Left colon (tissue), 2 donors: ENCODE measurements at regions not wholly inside any gene's neighbourhood (a gene's known extent, or its start where the extent isn't known, plus 50 kb on each side); places are given as distances from the start of the nearest gene placed in this dataset.
A peak's percentile ranks its signal among the peaks of the same experiment; 100 is the strongest.
"Not testable (repeated sequence)": the region's sequence is repeated elsewhere in the genome, so short reads cannot be mapped to it uniquely, and the experiment has no call there.

Experiments used
- ATAC-seq: fragments of 200-7000 bp; cut with Tn5 transposase; one replicate; pipeline ENCODE4 v1.9.1; 2020; ENCODE audit warnings: mild to moderate bottlenecking, moderate library complexity
- DNase-seq, 2 donors: peaks; one replicate each; pipeline ENCODE4 v3.0.0-alpha.2; 2020
- intact Hi-C, 2 donors: fragments of 100-400 bp; cut with DNase I in 1 of 2; cut with micrococcal nuclease in 1 of 2; formaldehyde crosslinking; loops; one replicate each; pipeline versions ENCODE4 v1.11.2 to v1.14.0; 2022; cut with DNase I, micrococcal nuclease
- donor health status: DM: no; HTN: no; CAD: no.
- donor health status: DM: yes; HTN: yes; CAD: no.

GRCh38 chr1:99439433-99440075, 175.3 kb downstream of the PLPPR4 start:
- no peak for ATAC-seq
- no peak for DNase-seq
- intact Hi-C loops: no loop called here

GRCh38 chr1:99441299-99442095, 177.2 kb downstream of the PLPPR4 start:
- intact Hi-C loops: no loop called here
- no peak for ATAC-seq
- DNase-seq: no peak

DNA sequence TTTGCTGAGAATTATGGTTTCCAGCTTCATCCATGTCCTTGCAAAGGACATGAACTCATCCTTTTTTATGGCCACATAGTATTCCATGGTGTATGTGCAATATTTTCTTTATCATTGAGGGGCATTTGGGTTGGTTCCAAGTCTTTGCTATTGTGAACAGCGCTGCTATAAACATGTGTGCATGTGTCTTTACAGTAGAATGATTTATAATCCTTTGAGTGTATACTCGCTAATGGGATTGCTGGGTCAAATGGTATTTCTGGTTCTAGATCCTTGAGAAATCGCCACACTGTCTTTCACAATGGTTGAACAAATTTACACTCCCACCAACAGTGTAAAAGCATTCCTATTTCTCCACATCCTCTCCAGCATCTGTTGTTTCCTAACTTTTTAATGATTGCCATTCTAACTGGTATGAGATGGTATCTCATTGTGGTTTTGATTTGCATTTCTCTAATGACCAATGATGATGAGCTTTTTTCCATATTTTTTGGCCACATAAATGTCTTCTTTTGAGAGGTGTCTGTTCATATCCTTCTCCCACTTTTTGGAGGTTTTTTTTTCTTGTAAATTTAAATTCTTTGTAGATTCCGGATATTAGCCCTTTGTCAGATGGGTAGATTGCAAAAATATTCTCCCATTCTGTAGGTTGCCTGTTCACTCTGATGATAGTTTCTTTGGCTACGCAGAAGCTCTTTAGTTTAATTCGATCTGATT, 180.1 kb downstream of the PLPPR4 start:
- DNase-seq, intact Hi-C loops, ATAC-seq: not testable (repeated sequence)

DNA sequence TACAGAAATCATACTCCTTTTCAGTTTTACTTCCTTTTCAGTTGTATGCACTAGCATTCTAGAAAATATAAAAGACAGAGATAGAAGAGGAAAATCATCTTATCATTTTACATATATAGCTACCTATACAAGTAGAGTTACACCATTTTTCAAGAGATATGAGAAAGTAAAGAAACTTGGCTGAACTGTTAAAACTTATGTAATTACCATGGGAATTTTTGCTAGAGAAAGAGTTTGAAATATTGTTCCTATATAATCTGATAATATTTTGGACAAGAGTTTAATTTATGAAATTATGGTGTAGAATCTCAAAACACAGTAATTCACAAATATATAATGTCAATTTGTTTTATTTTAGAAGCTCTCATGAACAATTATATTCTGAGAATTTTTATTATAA, 180.8 kb downstream of the PLPPR4 start:
- ATAC-seq (no peak), DNase-seq (no peak)
- intact Hi-C loops: no loop called here

- intact Hi-C loops: no loop called here
Measured at GRCh38 chr1:99445486-99445885, 181.2 kb downstream of the PLPPR4 start.

GRCh38 chr1:99447721-99448120, 183.4 kb downstream of the PLPPR4 start:
- intact Hi-C loops: no loop called here
- no peak for ATAC-seq
- DNase-seq: no peak

More at GRCh38 chr1:99445486-99445885, 181.2 kb downstream of the PLPPR4 start:
- DNase-seq: no peak
- no peak for ATAC-seq

- no peak for ATAC-seq
- no peak for DNase-seq
- intact Hi-C loops: no loop called here
Measured at GRCh38 chr1:99455760-99456159, 190.2 kb upstream of the PALMD start.

DNA sequence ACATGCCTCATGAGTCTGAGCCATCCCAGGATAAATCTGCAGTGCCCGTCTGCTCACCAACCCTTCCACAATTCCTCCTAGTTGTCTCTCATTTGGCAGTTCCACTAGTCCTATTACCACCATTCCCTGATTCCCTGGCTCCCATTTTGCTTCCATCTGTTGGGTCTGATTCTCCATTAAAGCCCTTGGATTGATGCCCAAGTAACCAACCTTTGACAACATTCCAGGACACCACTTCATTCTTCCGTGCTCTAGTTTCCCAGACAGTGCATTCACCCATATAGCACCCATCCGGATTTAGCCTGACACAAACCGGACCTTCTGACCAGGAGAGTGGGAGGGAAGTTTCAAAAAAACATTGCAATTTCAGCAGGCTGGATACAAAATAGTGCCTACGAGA, 189.4 kb upstream of the PALMD start:
- intact Hi-C loops: no loop called here
- ATAC-seq: no peak
- DNase-seq: no peak

DNA sequence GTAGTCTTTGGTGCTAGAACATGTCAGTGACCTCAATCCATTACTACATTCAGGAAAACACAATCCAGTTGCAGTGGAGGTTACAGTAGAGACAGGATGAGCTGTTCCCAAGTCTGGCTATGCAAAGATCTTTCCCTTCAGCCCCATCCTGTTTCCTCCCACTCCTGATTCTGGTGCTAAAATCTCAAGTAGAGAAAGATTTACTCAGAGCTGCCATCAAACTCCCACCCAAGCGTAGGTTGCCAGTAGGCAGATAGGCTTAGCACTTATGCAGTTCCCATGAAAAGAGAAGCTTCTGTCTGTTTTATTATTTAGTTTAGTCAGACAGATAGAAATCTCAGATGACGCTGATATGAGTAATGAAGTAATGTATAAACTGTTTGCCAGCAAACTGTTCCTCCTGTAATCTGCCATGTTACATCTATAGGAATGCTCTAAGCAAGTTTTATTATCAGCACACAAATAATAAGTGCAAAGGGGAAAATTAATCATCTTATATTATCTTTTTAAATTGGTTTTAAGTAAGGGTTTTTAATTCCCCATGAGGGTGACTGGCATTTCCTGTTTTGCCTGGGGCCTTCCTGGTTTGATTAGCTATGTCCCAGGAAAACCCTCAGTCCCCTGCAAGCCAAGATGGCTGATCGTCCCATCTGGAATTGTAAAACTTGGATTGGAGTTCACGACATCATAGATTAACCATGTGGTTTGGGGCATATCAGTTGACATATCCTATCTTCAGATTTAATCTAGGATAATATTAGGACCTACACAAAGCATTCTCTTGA, 188.3 kb upstream of the PALMD start:
- intact Hi-C loops: no loop called here
- no peak for DNase-seq
- no peak for ATAC-seq

GRCh38 chr1:99461499-99461898, 184.4 kb upstream of the PALMD start:
- DNase-seq: no peak
- intact Hi-C loops: no loop called here
- ATAC-seq: no peak

DNA sequence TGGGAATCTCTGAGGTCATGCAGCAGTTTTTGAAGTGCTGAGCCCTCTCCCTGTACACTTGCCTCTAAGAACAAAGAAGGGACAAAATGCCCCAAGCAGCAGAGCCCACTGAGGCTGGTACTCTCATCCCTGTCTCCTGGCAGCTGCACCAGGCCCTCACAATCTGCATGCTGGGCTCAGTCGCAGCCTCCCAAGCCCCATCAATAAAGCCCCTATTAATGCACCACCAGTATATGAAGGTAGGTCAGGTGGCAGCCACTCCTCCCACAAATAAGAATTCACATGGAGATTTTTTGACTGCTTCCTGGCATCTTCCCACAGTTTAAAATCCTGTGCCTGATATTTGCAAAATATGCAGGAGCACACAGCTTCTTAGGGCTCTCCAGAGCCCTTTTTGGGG, 181.2 kb upstream of the PALMD start:
- no peak for ATAC-seq
- intact Hi-C loops: no loop called here
- no peak for DNase-seq

GRCh38 chr1:99465176-99465900, 180.6 kb upstream of the PALMD start:
- ATAC-seq: no peak

GRCh38 chr1:99467645-99468044, 178.3 kb upstream of the PALMD start:
- ATAC-seq: no peak
- DNase-seq: no peak
- intact Hi-C loops: no loop called here

More at GRCh38 chr1:99465176-99465900, 180.6 kb upstream of the PALMD start:
- intact Hi-C loops: no loop called here
- no peak for DNase-seq

- intact Hi-C loops: no loop called here
- no peak for ATAC-seq
Measured at GRCh38 chr1:99469550-99469971, 176.4 kb upstream of the PALMD start.

GRCh38 chr1:99472893-99473292, 173.0 kb upstream of the PALMD start:
- DNase-seq (no peak), ATAC-seq (no peak)
- intact Hi-C loops: no loop called here

More at GRCh38 chr1:99469550-99469971, 176.4 kb upstream of the PALMD start:
- DNase-seq: no peak

GRCh38 chr1:99474350-99474893, 171.5 kb upstream of the PALMD start:
- DNase-seq: no peak
- intact Hi-C loops: no loop called here
- no peak for ATAC-seq

- DNase-seq: no peak
- intact Hi-C loops: loop anchor here in 1 of 2 donors (5.0 kb wide), 1 partner anchor 294 kb away; no protein-coding TSS in a partner anchor
- ATAC-seq: no peak
Measured at GRCh38 chr1:99476058-99476457, 169.9 kb upstream of the PALMD start.

DNA sequence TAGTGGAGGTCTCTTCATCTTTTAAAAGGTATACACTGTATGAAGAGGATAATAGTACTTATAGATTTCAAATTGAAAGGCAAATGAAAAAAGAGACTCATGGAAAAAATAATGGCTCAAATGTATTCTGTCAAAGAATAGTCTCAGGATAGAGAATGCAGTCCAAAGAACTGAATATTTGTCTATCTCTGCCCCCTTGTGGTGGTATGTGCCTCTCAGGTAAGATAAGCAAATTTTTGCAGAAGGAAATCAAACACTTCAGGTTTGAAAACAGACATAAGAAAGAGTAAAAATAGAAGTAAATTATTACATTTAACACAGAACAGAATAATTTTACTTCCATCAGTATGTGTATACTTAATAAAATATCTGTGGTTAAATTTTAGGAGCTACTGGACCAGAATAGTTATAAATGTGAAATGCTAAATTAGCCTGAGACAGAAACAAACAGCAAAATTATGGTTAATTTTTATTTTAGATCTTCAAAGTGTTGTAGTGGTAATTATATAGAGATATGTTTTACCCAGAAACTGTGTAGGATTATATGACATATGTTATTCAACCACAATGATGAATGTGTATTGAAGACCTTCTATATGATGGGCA, 164.4 kb upstream of the PALMD start:
- peak in 1 of 2 donors; percentile 38 for DNase-seq
- ATAC-seq: peak; percentile 74
- intact Hi-C loops: no loop called here
